ENCODE measurements at regions not wholly inside any gene's neighbourhood (a gene's known extent, or its start where the extent isn't known, plus 50 kb on each side); places are given as distances from the start of the nearest gene placed in this dataset.

- no peak overlapping the region for H2AFZ ChIP-seq (ENCODE audit: insufficient read depth, low read depth, low read length, poor library complexity, severe bottlenecking)
- ATAC-seq (ENCODE audit: low read depth) (no peak), DNase-seq (no peak)
- no peaks in the 10 kb centered on the region for H3K9me3 ChIP-seq (ENCODE audit: control extremely low read depth in 1 of 3, control insufficient read depth in 2 of 3, insufficient read depth in 1 of 3, low read length in 2 of 3)
- no peaks in the 10 kb centered on the region for H3K27me3 Mint-ChIP-seq
- H3K4me3 Mint-ChIP-seq = no peak overlapping the region
- H3K79me2 ChIP-seq (ENCODE audit: control insufficient read depth, insufficient read depth, low read length) = no peaks in the 10 kb centered on the region
- no peak overlapping the region for H3K27ac ChIP-seq (ENCODE audit: low read length in 2 of 2)
- peaks cover 10 to 16% of the 10 kb centered on the region in 2 donors for H3K4me1 ChIP-seq (ENCODE audit: control insufficient read depth in 2 of 2, insufficient read depth in 2 of 2, low read length in 2 of 2)
- H3K4me3 ChIP-seq (ENCODE audit: control extremely low read depth in 1 of 5, extremely low read depth in 1 of 5, insufficient read depth in 1 of 5, low read depth in 2 of 5, low read length in 4 of 5) = no peak overlapping the region
- no peaks in the 10 kb centered on the region for H3K27me3 ChIP-seq (replicated peaks in 1 of 4; ENCODE audit: control extremely low read depth in 1 of 4, control insufficient read depth in 3 of 4, insufficient read depth in 4 of 4, low read length in 3 of 4)
- intact Hi-C loops (cut with micrococcal nuclease) = no loop called here
- no peak overlapping the region for H3K9ac ChIP-seq (ENCODE audit: low read length)
- no peak overlapping the region for H3K27ac Mint-ChIP-seq
- H3K9me3 Mint-ChIP-seq (ENCODE audit: insufficient read depth) = no peaks in the 10 kb centered on the region
- TF ChIP-seq CTCF (IDR thresholded peaks at IDR 0.05) = no peak
- TF ChIP-seq EZH2 (IDR thresholded peaks at IDR 0.05; ENCODE audit: borderline replicate concordance, insufficient read depth, low read depth, low read length, poor library complexity, severe bottlenecking) = no peak
- H3K4me2 ChIP-seq (replicated peaks; ENCODE audit: low read depth, low read length, poor library complexity, severe bottlenecking) = no peak overlapping the region
- no peaks in the 10 kb centered on the region for H4K20me1 ChIP-seq (ENCODE audit: control insufficient read depth, insufficient read depth, low read length, poor library complexity, severe bottlenecking)
- ChIA-PET CTCF (interaction anchor here (1.0 kb wide), 1 partner anchor 134 kb away, joined by 3 read pairs; no protein-coding TSS in a partner anchor), POLR2A (no interaction called here)
- no peaks in the 10 kb centered on the region for H3K36me3 ChIP-seq (replicated peaks in 1 of 2; ENCODE audit: control extremely low read depth in 1 of 2, control insufficient read depth in 1 of 2, extremely low read depth in 1 of 2, insufficient read depth in 2 of 2, low read length in 1 of 2)
- WGBS (ENCODE audit: insufficient coverage) = 97% methylated on average over 5 of the region's 5 CpGs
- peaks cover 21% of the 10 kb centered on the region for H3K4me1 Mint-ChIP-seq
Measured at GRCh38 chr2:64196963-64197362, 52.7 kb upstream of the PELI1 start.

DNA sequence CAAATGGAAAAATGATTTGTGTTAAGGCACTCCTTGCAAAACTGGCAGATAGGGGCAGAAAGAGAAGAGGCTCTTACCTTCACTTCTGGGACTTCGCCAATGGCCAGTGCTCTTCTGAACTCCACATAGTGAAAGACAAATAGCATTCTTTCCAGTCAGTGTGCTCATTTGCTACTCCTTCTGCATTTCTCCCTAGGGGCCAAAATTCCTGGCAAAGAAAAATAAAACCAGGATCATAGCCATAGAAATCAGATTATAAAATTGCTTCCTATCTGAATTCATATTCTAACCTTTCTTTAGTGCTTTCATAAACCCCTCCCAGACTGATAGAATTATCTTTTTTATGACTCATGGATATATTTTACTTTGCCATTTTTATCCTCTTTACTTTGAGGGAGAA is 56.9 kb upstream of the PELI1 start:
- Mint-ChIP-seq H3K27me3 (no peaks in the 10 kb centered on the region), H3K4me1 (peaks cover 35% of the 10 kb centered on the region), H3K4me3 (no peak overlapping the region), H3K9me3 (ENCODE audit: insufficient read depth) (peaks cover 2% of the 10 kb centered on the region), H3K27ac (no peak overlapping the region)
- Histone ChIP-seq H3K4me2 (replicated peaks; ENCODE audit: low read depth, low read length, poor library complexity, severe bottlenecking) (no peak overlapping the region), H3K27me3 (replicated peaks in 1 of 4; ENCODE audit: control extremely low read depth in 1 of 4, control insufficient read depth in 3 of 4, insufficient read depth in 4 of 4, low read length in 3 of 4) (no peaks in the 10 kb centered on the region), H3K79me2 (ENCODE audit: control insufficient read depth, insufficient read depth, low read length) (no peaks in the 10 kb centered on the region), H3K9me3 (ENCODE audit: control extremely low read depth in 1 of 3, control insufficient read depth in 2 of 3, insufficient read depth in 1 of 3, low read length in 2 of 3) (no peaks in the 10 kb centered on the region), H4K20me1 (ENCODE audit: control insufficient read depth, insufficient read depth, low read length, poor library complexity, severe bottlenecking) (no peaks in the 10 kb centered on the region), H3K27ac (ENCODE audit: low read length in 2 of 2) (no peak overlapping the region), H3K4me1 (ENCODE audit: control insufficient read depth in 2 of 2, insufficient read depth in 2 of 2, low read length in 2 of 2) (peaks cover 24 to 26% of the 10 kb centered on the region in 2 donors), H3K4me3 (ENCODE audit: control extremely low read depth in 1 of 5, extremely low read depth in 1 of 5, insufficient read depth in 1 of 5, low read depth in 2 of 5, low read length in 4 of 5) (no peak overlapping the region), H3K9ac (ENCODE audit: low read length) (no peak overlapping the region), H3K36me3 (replicated peaks in 1 of 2; ENCODE audit: control extremely low read depth in 1 of 2, control insufficient read depth in 1 of 2, extremely low read depth in 1 of 2, insufficient read depth in 2 of 2, low read length in 1 of 2) (no peaks in the 10 kb centered on the region), H2AFZ (ENCODE audit: insufficient read depth, low read depth, low read length, poor library complexity, severe bottlenecking) (no peak overlapping the region)
- CTCF ChIA-PET = no interaction called here
- WGBS (ENCODE audit: insufficient coverage) = 100% methylated on average over 1 of the region's 1 CpG
- TF ChIP-seq EZH2 (IDR thresholded peaks at IDR 0.05; ENCODE audit: borderline replicate concordance, insufficient read depth, low read depth, low read length, poor library complexity, severe bottlenecking) (no peak), CTCF (IDR thresholded peaks at IDR 0.05) (no peak)
- intact Hi-C loops (cut with micrococcal nuclease) = no loop called here
- no peak for DNase-seq
- no peak for ATAC-seq (ENCODE audit: low read depth)
- POLR2A ChIA-PET = interaction anchor here (0.9 kb wide), 1 partner anchor 25 kb away, joined by 3 read pairs; no protein-coding TSS in a partner anchor

Measured in B cell (primary cell).